NCI-H2171 treated with DMSO at 0.1 percent for 48 hours (cell line): ENCODE measurements at regions not wholly inside any gene's neighbourhood (a gene's known extent, or its start where the extent isn't known, plus 50 kb on each side); places are given as distances from the start of the nearest gene placed in this dataset.
"Not testable (repeated sequence)": the region's sequence is repeated elsewhere in the genome, so short reads cannot be mapped to it uniquely, and the experiment has no call there.

Source experiments
- DNase-seq: peaks from one replicate; lab custom pipeline; 2025; lab: John Stamatoyannopoulos, UW

DNA sequence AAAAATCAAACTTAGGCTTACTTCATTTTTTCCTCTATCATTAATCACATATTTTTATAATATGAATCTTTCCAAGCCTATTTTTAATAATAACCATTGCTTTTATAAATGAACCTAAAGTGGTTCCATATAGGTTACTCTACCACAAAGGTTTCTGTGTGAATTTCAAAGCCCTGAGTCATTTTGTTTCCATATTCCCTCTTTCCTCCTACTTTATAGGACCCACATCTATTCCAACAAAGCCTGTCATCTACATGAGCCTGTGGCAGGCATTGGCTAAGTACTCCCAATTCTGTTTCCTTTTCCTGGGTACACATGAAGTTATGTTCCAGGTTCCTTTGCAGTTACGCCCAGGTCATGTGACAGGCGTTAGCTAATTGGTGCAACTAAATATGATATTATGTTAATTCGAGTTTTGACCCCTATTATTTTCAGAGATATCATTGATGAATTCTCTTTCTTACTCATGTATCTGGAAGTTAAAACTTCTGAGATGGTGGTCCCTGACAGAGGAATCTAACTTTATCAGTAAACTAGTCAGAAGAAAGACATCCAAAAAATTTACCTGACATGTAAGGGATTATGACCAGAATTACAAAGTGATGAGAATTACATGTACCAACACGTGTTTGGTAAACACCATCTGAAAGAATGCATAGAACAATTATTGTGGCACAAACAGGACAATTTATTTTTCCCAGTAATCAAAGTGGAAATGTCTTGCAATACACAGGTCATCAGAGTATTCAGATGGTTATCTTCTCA lies 1264.0 kb upstream of the CNTN5 start:
- no peak for DNase-seq

GRCh38 chr11:97761175-97761574 lies 1259.6 kb upstream of the CNTN5 start:
- DNase-seq: no peak

DNA sequence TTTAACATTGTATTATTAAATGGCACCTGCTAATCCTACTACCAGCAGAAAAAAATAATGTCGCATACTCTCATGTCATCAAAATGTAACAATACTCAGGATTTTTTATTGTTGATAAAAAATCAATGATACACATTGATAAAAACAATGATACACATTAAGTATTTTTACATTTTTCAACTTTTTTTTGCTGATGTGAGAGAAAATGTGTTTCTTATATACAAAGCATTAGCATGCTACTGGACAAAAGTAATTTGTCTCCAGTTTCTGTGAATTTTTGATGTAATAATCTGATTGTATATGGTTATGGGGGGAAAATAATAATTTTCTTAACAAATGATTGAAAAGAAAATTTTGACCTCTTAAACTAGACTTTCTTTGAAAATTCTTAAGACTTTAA lies 1256.6 kb upstream of the CNTN5 start:
- DNase-seq: no peak

DNA sequence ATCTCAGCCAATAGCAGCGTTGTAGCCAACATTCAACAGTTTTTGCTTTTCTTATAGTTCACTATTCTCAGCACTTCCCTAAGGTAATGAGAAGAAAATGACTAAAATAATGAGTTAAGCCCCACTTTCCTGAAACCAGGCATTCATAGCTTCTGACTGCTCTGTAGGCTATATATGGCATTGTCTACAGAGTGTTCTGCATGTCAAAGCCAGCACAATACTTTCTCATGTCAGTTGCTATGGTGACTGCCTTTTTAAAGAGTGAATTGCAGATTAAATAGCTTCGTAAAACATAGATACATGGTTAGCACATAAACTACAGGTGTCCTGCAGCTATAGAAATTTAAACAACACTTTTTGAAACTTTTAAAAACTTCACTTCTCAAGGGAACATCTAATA lies 1256.1 kb upstream of the CNTN5 start:
- no peak for DNase-seq

DNA sequence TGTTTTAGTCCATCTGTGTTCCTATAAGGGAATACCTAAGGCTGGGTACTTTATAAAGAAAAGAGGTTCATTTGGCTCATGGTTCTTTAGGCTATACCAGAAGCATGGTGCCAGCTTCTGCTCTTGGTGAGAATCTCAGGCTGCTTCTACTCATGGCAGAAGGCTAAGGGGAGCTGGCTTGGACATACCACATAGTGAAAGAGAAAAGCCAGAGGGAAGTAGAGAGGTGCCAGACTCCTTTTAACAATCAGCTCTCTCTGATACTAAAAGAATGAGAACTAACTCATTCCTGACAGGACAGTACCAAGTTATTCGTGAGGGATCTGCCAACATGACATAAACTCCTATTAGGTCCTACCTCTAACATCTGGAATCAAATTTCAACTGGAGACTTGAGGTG lies 1250.2 kb upstream of the CNTN5 start:
- DNase-seq: no peak

GRCh38 chr11:97772705-97773104 lies 1248.0 kb upstream of the CNTN5 start:
- DNase-seq: peak; percentile 89

GRCh38 chr11:97784388-97784787 lies 1236.4 kb upstream of the CNTN5 start:
- not testable (repeated sequence) for DNase-seq

DNA sequence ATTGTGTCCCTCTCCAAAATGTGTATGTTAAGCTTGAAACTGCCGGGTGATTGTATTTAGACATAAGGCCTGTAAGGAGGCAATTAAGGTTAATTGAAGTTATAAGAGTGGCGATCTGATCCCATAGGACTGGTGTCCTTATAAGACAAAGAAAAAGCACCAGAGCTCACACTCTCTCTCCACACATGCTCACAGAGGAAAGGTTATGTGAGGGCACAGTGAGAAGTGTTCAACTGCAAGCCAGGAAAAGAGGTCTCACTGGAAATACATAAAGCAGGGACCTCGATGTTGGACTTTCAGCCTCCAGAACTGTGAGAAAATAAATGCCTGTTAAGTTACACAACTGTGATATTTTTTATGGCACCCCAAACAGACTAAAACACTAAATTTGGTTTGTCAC lies 1233.8 kb upstream of the CNTN5 start:
- peak; percentile 29 for DNase-seq

GRCh38 chr11:97794876-97795275 lies 1225.9 kb upstream of the CNTN5 start:
- DNase-seq: no peak

GRCh38 chr11:97800891-97801290 lies 1219.9 kb upstream of the CNTN5 start:
- no peak for DNase-seq

GRCh38 chr11:97814325-97814959 lies 1206.3 kb upstream of the CNTN5 start:
- DNase-seq: no peak

- no peak for DNase-seq
Measured at GRCh38 chr11:97815667-97816066, 1205.1 kb upstream of the CNTN5 start.

DNA sequence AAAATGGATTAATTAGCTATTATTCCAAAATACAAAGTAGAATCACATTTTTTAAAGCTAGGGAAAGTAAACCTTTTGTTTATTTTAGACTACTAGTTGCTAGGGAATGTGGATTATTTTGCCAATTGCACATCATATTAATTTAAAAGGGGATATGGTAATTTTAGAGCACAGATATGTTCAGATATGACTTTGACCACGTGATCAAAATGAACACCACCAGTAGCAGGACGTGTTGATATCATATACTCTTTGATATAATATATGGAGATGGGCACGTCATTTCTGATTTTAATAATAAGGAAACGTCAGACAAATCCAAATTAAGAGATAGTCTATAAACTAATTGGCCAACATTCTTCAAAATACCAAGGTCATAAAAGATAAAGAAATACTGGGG lies 1188.3 kb upstream of the CNTN5 start:
- DNase-seq: no peak

- no peak for DNase-seq
Measured at GRCh38 chr11:97833412-97833811, 1187.3 kb upstream of the CNTN5 start.

DNA sequence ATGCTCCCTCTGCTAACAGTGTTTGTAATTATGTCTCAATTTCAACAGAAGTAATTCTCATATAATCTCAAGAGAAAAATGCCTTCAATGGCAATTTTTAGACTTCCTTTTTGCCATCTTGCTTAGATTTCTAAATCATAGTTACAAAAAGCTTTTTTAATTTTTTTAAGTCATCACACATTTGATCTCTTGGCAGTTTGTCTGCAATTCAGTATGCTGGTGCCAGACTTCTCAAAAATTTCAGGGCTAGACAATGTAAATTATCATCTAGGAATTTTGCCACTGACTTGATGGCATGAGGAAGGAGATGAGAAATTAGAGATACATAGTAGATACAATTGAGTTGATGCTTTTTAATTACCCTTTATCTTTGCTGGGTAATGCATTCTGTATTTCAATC lies 1176.7 kb upstream of the CNTN5 start:
- DNase-seq: no peak

DNA sequence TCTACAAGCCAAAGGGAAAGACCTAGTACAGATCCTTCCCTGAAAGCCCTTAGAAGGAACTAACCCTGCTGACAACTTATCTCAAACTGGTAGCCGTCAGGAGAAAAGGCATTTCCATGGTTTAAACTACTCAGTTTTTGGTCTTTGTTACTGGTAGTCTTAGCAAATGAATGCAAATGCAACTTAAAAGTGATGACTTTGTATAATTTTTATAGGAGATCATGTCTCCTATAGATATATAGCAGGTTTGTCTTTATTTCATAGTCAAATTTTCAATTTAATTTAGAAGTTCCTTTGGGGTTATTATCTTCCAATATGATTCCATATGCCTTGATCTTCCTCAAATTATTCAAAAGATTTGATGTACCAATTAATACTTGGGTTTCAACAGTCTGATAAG lies 1173.0 kb upstream of the CNTN5 start:
- DNase-seq: no peak

GRCh38 chr11:97850701-97851100 lies 1170.0 kb upstream of the CNTN5 start:
- DNase-seq: no peak

GRCh38 chr11:97854357-97854756 lies 1166.4 kb upstream of the CNTN5 start:
- DNase-seq: no peak

- DNase-seq: no peak
Measured at GRCh38 chr11:97854877-97855276, 1165.9 kb upstream of the CNTN5 start.

GRCh38 chr11:97856666-97857065 lies 1164.1 kb upstream of the CNTN5 start:
- no peak for DNase-seq

DNA sequence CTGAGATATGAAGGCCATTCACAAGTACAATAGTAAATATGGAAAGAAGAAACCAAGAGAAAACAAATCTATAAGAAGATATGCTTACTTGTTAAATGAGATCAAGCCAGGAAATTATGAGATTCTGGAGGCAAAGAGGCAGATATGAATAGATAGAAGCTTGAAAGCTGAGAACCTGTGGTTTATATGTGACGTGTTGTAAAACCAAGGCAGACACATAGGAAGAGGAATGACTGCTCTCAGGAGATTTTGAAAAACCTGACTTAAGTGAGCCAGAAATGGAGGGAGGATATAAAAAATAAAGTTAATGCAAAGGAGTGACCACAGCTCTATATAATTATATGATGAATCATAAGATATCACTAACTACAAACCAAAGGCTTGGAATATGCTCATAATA lies 1160.5 kb upstream of the CNTN5 start:
- no peak for DNase-seq

- no peak for DNase-seq
Measured at GRCh38 chr11:97862021-97862420, 1158.7 kb upstream of the CNTN5 start.

- DNase-seq: no peak
Measured at GRCh38 chr11:97865424-97866012, 1155.2 kb upstream of the CNTN5 start.

DNA sequence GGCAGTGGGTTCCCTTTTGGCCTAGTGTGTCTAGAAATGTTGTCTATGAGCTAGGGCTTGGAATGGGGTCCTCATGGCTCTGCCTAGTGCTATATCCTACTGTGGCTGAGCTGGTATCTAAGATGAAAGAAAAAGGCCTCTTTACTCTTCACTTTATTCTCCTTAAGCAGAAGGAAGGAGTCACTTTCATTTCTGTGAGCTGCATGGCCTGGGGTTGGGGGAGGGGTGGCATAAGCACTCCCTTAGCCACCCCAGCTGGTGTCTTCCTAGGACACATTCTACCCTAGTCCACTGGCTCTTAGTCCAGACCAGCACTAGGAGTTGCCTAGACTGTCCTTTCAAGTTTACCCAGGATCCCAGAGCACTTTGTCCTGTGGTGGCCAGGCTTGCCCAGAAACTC lies 1148.9 kb upstream of the CNTN5 start:
- DNase-seq: no peak
